Psoas muscle (tissue), 7 donors: ENCODE measurements at regions not wholly inside any gene's neighbourhood (a gene's known extent, or its start where the extent isn't known, plus 50 kb on each side); places are given as distances from the start of the nearest gene placed in this dataset.

Experiments used
- ATAC-seq, 4 donors: fragments of 200-7000 bp; cut with Tn5 transposase; one replicate each; pipeline ENCODE4 v1.9.1; 2020; ENCODE audit warnings: moderate library complexity in 3 of 4, mild to moderate bottlenecking in 2 of 4
- DNase-seq, 2 donors: peaks; one replicate each; pipeline ENCODE4 v3.0.0-alpha.2; 2020
- H3K27ac ChIP-seq: fragments of 200-600 bp; one replicate; pipeline ENCODE4 v1.8.0; 2022
- H3K27me3 ChIP-seq, 3 donors: fragments of 200-600 bp in 1 of 3; one replicate each; pipeline versions ENCODE4 v1.6.1 to v1.8.0; 2013 to 2022; ENCODE audit warnings: low read length in 2 of 3, mild to moderate bottlenecking in 2 of 3, moderate library complexity in 1 of 3; ENCODE audit not compliant: insufficient read depth in 3 of 3
- H3K36me3 ChIP-seq, 2 donors: fragments of 200-600 bp in 1 of 2; one replicate each; pipeline versions ENCODE4 v1.6.1 to v1.8.0; 2013 to 2022; ENCODE audit warnings: low read depth in 1 of 2, mild to moderate bottlenecking in 1 of 2, moderate library complexity in 1 of 2; ENCODE audit not compliant: insufficient read depth in 1 of 2
- H3K4me1 ChIP-seq: fragments of 200-600 bp; one replicate; pipeline ENCODE4 v1.8.0; 2022
- H3K4me3 ChIP-seq: fragments of 200-600 bp; one replicate; pipeline ENCODE4 v1.8.0; 2022; ENCODE audit warnings: mild to moderate bottlenecking
- H3K9me3 ChIP-seq: fragments of 200-600 bp; one replicate; pipeline ENCODE4 v1.8.0; 2022
- WGBS, 3 donors: extraction: QIAGEN DNeasy Blood & Tissue Kit; methylation state at CpG; one replicate each; pipeline versions ENCODE4 v1.1.6 to v1.1.7; 2013; 5-methylcytosine and 5-hydroxymethylcytosine counted together
- intact Hi-C, 2 donors: fragments of 100-400 bp; cut with DNase I; formaldehyde crosslinking; loops; one replicate each; pipeline versions ENCODE4 v1.11.0 to v1.14.2; 2022
- TF ChIP-seq, protein P1 (sequence below): fragments of 200-600 bp; IDR thresholded peaks from one replicate; pipeline ENCODE4 v1.8.0; 2022; ENCODE audit warnings: antibody characterized with exemption
- donor health status: healthy with polysubstance abuse.
- donor health status: DM: no; HTN: no; CAD: no; lungs with moderate emphysema.
- donor health status: Bipolar disorder and iron deficiency.
- donor health status: healthy.
- donor health status: DM: yes; HTN: yes; CAD: no.
- donor health status: DM: no; HTN: no; CAD: no.
- donor health status: DM: yes; HTN: yes; CAD: no.

DNA sequence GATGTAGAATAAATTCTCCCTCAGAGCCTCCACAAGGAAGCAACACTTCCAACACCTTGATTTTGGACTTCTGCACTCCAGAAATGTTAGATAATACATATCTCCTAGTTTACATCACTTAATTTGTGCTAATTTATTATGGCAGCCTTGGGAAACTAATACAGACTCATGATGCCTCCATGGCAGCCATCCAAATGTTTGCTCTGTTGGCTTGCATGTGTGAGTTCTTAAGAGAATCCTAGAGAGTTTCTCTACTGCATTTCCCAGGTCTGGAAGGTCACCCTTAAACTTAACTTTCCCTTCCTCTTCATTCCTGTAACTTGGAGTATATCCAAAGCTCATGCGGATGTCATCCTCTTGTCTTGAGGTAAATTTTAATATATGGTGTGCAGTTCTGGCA lies 956.1 kb downstream of the ADGRL3 start:
- Histone ChIP-seq H3K27ac (no peak overlapping the region), H3K9me3 (no peaks in the 10 kb centered on the region), H3K27me3 (no peaks in the 10 kb centered on the region), H3K4me1 (no peaks in the 10 kb centered on the region), H3K36me3 (no peaks in the 10 kb centered on the region), H3K4me3 (no peak overlapping the region)
- intact Hi-C loops, result no loop called here
- 64 to 73% (median 71%) methylated on average over 1 of the region's 1 CpG for WGBS, 3 donors
- DNase-seq (no peak), ATAC-seq (no peak)
- TF ChIP-seq, protein P1, sequence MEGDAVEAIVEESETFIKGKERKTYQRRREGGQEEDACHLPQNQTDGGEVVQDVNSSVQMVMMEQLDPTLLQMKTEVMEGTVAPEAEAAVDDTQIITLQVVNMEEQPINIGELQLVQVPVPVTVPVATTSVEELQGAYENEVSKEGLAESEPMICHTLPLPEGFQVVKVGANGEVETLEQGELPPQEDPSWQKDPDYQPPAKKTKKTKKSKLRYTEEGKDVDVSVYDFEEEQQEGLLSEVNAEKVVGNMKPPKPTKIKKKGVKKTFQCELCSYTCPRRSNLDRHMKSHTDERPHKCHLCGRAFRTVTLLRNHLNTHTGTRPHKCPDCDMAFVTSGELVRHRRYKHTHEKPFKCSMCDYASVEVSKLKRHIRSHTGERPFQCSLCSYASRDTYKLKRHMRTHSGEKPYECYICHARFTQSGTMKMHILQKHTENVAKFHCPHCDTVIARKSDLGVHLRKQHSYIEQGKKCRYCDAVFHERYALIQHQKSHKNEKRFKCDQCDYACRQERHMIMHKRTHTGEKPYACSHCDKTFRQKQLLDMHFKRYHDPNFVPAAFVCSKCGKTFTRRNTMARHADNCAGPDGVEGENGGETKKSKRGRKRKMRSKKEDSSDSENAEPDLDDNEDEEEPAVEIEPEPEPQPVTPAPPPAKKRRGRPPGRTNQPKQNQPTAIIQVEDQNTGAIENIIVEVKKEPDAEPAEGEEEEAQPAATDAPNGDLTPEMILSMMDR, result no peak

DNA sequence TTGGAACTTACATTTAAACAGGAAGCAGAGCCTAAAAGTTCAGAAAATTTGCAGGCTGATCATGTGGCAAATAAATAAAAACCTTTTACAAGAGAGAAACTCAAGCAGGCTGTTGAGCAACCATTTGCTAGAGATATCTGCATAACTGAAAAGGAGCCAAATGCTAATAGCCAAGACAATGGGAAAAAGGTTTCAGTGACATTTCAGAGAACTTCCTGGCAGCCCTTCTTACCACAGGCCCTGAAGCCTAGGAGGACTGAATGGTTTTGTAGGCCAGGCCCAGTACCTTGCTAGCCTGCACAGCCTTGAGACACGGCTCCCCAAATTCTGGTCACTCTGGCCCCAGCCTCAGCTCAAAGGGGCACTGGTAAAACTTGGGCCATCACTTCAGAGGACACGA lies 945.1 kb downstream of the ADGRL3 start:
- WGBS, 3 donors, result 83 to 92% (median 92%) methylated on average over 2 of the region's 2 CpGs
- H3K27me3 ChIP-seq, result no peaks in the 10 kb centered on the region
- no peaks in the 10 kb centered on the region for H3K9me3 ChIP-seq
- H3K36me3 ChIP-seq, result no peaks in the 10 kb centered on the region
- no peaks in the 10 kb centered on the region for H3K4me1 ChIP-seq
- TF ChIP-seq, protein P1, result no peak
- intact Hi-C loops, result no loop called here
- no peak for DNase-seq
- ATAC-seq, result no peak
- H3K27ac ChIP-seq, result no peak overlapping the region
- no peak overlapping the region for H3K4me3 ChIP-seq

DNA sequence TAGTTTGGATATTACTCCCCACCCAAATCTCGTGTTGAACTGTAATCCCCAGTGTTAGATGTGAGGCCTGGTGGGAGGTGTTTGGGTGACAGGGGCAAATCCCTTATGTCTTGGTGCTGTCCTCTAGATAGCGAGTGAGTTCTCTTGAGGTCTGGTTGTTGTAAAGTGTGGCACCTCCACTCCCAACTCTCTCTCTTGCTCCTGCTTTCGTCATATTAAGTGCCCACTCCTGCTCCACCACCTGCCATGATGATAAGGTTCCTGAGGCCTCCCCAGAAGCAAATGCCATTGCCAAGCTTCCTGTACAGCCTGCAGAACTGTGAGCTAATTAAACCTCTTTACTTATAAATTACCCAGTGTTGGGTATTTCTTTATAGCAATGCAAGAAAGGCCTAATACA lies 944.3 kb downstream of the ADGRL3 start:
- DNase-seq (no peak), ATAC-seq (no peak)
- intact Hi-C loops, result no loop called here
- Histone ChIP-seq H3K9me3 (no peaks in the 10 kb centered on the region), H3K4me1 (no peaks in the 10 kb centered on the region), H3K36me3 (no peaks in the 10 kb centered on the region), H3K27ac (no peak overlapping the region), H3K27me3 (no peaks in the 10 kb centered on the region), H3K4me3 (no peak overlapping the region)
- TF ChIP-seq, protein P1, result no peak
- 84 to 88% (median 86%) methylated on average over 3 of the region's 3 CpGs for WGBS, 3 donors

DNA sequence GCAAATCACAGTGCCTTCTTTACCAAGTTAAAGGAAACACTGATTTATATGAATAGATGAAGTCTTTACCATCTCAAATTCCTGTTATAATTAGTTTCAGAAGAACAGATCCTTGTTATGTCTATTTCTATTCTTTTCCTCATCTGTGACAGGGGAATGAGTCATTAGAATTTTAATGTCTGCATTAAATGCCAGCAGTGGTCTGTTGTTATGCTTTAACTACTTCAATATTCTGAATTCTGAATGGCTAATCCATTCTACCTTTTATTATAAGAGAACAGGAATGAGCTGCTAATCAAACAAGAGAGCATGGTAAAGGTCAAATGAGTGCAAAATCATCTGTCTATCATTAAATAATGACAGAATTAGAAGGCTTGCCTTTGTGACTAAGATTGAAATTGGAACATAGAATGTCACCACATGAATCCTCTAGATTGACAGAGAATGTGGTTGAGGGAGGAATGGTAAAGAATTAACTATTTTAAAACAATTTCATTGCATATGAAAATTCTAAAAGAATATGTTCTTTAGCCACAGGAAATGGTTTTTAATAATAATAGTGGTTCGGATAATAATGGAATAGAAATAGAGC lies 935.5 kb downstream of the ADGRL3 start:
- Histone ChIP-seq H3K27ac (no peak overlapping the region), H3K4me1 (no peaks in the 10 kb centered on the region), H3K9me3 (peaks cover 9% of the 10 kb centered on the region), H3K27me3 (no peaks in the 10 kb centered on the region), H3K36me3 (no peaks in the 10 kb centered on the region), H3K4me3 (no peak overlapping the region)
- DNase-seq, result no peak
- intact Hi-C loops, result no loop called here
- TF ChIP-seq, protein P1, result no peak
- WGBS, 3 donors, result 82 to 89% (median 89%) methylated on average over 1 of the region's 1 CpG
- ATAC-seq, result no peak

DNA sequence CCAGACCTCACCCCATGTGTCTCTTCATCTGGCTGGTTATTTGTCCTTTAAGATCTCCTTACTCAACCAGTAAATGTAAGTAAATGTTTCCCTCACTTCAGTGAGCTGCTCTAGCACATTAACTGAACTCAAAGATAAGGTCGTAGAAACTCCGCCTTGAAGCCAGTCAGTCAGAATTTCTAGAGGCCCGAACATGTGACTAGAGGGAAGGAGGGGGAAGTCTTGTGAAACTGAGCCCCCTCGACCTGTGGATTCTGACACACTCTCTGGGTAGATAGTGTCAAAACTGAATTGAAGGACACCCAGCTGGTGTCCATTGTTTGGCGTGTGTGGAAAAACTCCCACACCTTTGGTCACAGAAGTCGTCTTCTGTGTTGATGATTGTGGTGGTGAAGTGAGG lies 933.9 kb downstream of the ADGRL3 start:
- Histone ChIP-seq H3K9me3 (peaks cover 9% of the 10 kb centered on the region), H3K4me3 (no peak overlapping the region), H3K4me1 (no peaks in the 10 kb centered on the region), H3K36me3 (no peaks in the 10 kb centered on the region), H3K27ac (no peak overlapping the region), H3K27me3 (no peaks in the 10 kb centered on the region)
- WGBS, 3 donors, result 84 to 90% (median 87%) methylated on average over 6 of the region's 6 CpGs
- TF ChIP-seq, protein P1, result no peak
- no peak for ATAC-seq
- intact Hi-C loops, result no loop called here
- DNase-seq, result no peak
